Cardiac muscle cell (in vitro differentiated cells and primary cell): ENCODE measurements at regions not wholly inside any gene's neighbourhood (a gene's known extent, or its start where the extent isn't known, plus 50 kb on each side); places are given as distances from the start of the nearest gene placed in this dataset.

Experiments
- DNase-seq, 2 donors: peaks; one replicate each; pipeline versions ENCODE4 v3.0.0 to v3.0.0-alpha.2; 2010 to 2017; ENCODE audit warnings: low read depth in 1 of 2, low spot score in 1 of 2
- H3K27ac ChIP-seq: fragments of 200-600 bp; sonication (generic); 2 replicates; pipeline ENCODE4 v1.5.1; 2016
- H3K27me3 ChIP-seq: fragments of 200-600 bp; sonication (generic); 2 replicates; pipeline ENCODE4 v1.6.0; 2016; ENCODE audit warnings: control low read depth
- H3K36me3 ChIP-seq: fragments of 200-600 bp; sonication (generic); 2 replicates; pipeline ENCODE4 v1.5.1; 2016; ENCODE audit warnings: control low read depth
- H3K4me1 ChIP-seq: fragments of 200-600 bp; sonication (generic); 2 replicates; pipeline ENCODE4 v1.8.1; 2017; ENCODE audit warnings: low read depth, mild to moderate bottlenecking, mixed run types
- H3K4me3 ChIP-seq: fragments of 200-600 bp; sonication (generic); 2 replicates; pipeline ENCODE4 v1.5.1; 2016; ENCODE audit warnings: mild to moderate bottlenecking
- H3K9me3 ChIP-seq: fragments of 200-600 bp; sonication (generic); 2 replicates; pipeline ENCODE4 v1.5.1; 2017; ENCODE audit warnings: low read depth, mild to moderate bottlenecking, control low read depth
- CTCF ChIP-seq: IDR thresholded peaks from 2 replicates; pipeline ENCODE4 v1.5.1; 2012; ENCODE audit warnings: low read depth, mild to moderate bottlenecking, low read length

GRCh38 chr5:38191693-38192092 lies 66.7 kb upstream of the EGFLAM start:
- DNase-seq = no peak
- no peak for TF ChIP-seq CTCF
- peaks cover 14% of the 10 kb centered on the region for H3K27me3 ChIP-seq
- H3K36me3 ChIP-seq = no peaks in the 10 kb centered on the region
- H3K27ac ChIP-seq = no peak overlapping the region
- H3K4me3 ChIP-seq = no peak overlapping the region
- no peaks in the 10 kb centered on the region for H3K9me3 ChIP-seq
- no peaks in the 10 kb centered on the region for H3K4me1 ChIP-seq

GRCh38 chr5:38190111-38190510 lies 68.2 kb upstream of the EGFLAM start:
- no peak for TF ChIP-seq CTCF
- H3K27ac ChIP-seq = no peak overlapping the region
- DNase-seq = no peak
- H3K4me3 ChIP-seq = no peak overlapping the region
- H3K9me3 ChIP-seq = no peaks in the 10 kb centered on the region
- no peaks in the 10 kb centered on the region for H3K4me1 ChIP-seq
- no peaks in the 10 kb centered on the region for H3K36me3 ChIP-seq
- H3K27me3 ChIP-seq = peaks cover 14% of the 10 kb centered on the region

- Histone ChIP-seq H3K9me3 (no peaks in the 10 kb centered on the region), H3K36me3 (no peaks in the 10 kb centered on the region), H3K27me3 (peaks cover 9% of the 10 kb centered on the region), H3K4me3 (no peak overlapping the region), H3K4me1 (no peaks in the 10 kb centered on the region), H3K27ac (no peak overlapping the region)
- DNase-seq = no peak
- no peak for TF ChIP-seq CTCF
Observed at GRCh38 chr5:38189081-38189504, 69.3 kb upstream of the EGFLAM start.

- Histone ChIP-seq H3K27me3 (peaks cover 4% of the 10 kb centered on the region), H3K9me3 (no peaks in the 10 kb centered on the region), H3K36me3 (no peaks in the 10 kb centered on the region), H3K4me1 (no peaks in the 10 kb centered on the region), H3K4me3 (no peak overlapping the region), H3K27ac (no peak overlapping the region)
- TF ChIP-seq CTCF = no peak
- DNase-seq = no peak
Observed at GRCh38 chr5:38188591-38188990, 69.8 kb upstream of the EGFLAM start.

- Histone ChIP-seq H3K27me3 (no peaks in the 10 kb centered on the region), H3K4me3 (no peak overlapping the region), H3K4me1 (no peaks in the 10 kb centered on the region), H3K36me3 (no peaks in the 10 kb centered on the region), H3K27ac (no peak overlapping the region), H3K9me3 (no peaks in the 10 kb centered on the region)
- DNase-seq = no peak
- no peak for TF ChIP-seq CTCF
Observed at GRCh38 chr5:38187532-38187931, 70.8 kb upstream of the EGFLAM start.

- Histone ChIP-seq H3K27ac (no peak overlapping the region), H3K9me3 (no peaks in the 10 kb centered on the region), H3K4me1 (no peaks in the 10 kb centered on the region), H3K27me3 (no peaks in the 10 kb centered on the region), H3K36me3 (no peaks in the 10 kb centered on the region), H3K4me3 (no peak overlapping the region)
- TF ChIP-seq CTCF = no peak
- DNase-seq = no peak
Observed at GRCh38 chr5:38184627-38185026, 73.7 kb upstream of the EGFLAM start.
